Pancreas (tissue), 10 donors: ENCODE measurements at regions not wholly inside any gene's neighbourhood (a gene's known extent, or its start where the extent isn't known, plus 50 kb on each side); places are given as distances from the start of the nearest gene placed in this dataset.

Experiments used
- ATAC-seq, 4 donors: fragments of 200-7000 bp; cut with Tn5 transposase; one replicate each; pipeline versions ENCODE4 v1.8.0 to v1.9.1; 2020; ENCODE audit warnings: mild to moderate bottlenecking in 4 of 4, moderate library complexity in 4 of 4
- DNase-seq, 6 donors: peaks; one replicate each; pipeline ENCODE4 v3.0.0-alpha.2; 2020
- FAIRE-seq: peaks from 2 replicates; lab custom pipeline; 2012; peaks lifted over from hg19 to GRCh38; lab: Jason Lieb, UNC
- H3K27ac ChIP-seq, 4 donors: fragments of 200-600 bp; sonication (generic); 1 replicate in 3 of 4; 2 replicates in 1 of 4; pipeline versions ENCODE4 v1.5.0 to v1.8.0; 2020
- H3K27me3 ChIP-seq, 4 donors: fragments of 200-600 bp; one replicate each; pipeline ENCODE4 v1.8.0; 2021
- H3K36me3 ChIP-seq, 3 donors: fragments of 200-600 bp; sonication (generic) in 1 of 3; one replicate each; pipeline versions ENCODE4 v1.5.0 to v1.8.0; 2020 to 2021
- H3K4me1 ChIP-seq, 3 donors: fragments of 200-600 bp; one replicate each; pipeline ENCODE4 v1.8.0; 2021
- H3K4me3 ChIP-seq, 4 donors: fragments of 200-600 bp; sonication (generic) in 2 of 4; one replicate each; pipeline versions ENCODE4 v1.5.0 to v1.8.0; 2020 to 2021
- H3K9me3 ChIP-seq, 4 donors: fragments of 200-600 bp; one replicate each; pipeline ENCODE4 v1.8.0; 2021
- CTCF ChIP-seq, 4 donors: fragments of 200-600 bp; sonication (generic) in 3 of 4; IDR thresholded peaks; one replicate each; pipeline versions ENCODE4 v1.5.0 to v1.8.0; 2021; ENCODE audit warnings: antibody characterized with exemption in 4 of 4
- WGBS, 2 donors: extraction: QIAGEN DNeasy Blood & Tissue Kit; methylation state at CpG; one replicate each; pipeline ENCODE4 v1.1.7; 2013; 5-methylcytosine and 5-hydroxymethylcytosine counted together
- intact Hi-C, 3 donors: fragments of 100-400 bp; cut with DNase I; formaldehyde crosslinking; loops; one replicate each; pipeline versions ENCODE4 v1.11.1 to v1.14.2; 2022
- donor health status: healthy with polysubstance abuse.
- donor health status: DM: no; HTN: no; CAD: no; lungs with moderate emphysema.
- donor health status: DM: no; HTN: no; CAD: no.
- donor health status: control.
- donor health status: control.
- donor health status: Bipolar disorder and iron deficiency.
- donor health status: DM: yes; HTN: yes; CAD: no.
- donor health status: DM: no; HTN: no; CAD: no.
- donor health status: DM: no; HTN: no; CAD: no.
- donor health status: DM: yes; HTN: yes; CAD: no.

- Histone ChIP-seq H3K27me3 (no peaks in the 10 kb centered on the region), H3K4me1 (peaks cover 4 to 9% (median 4%) of the 10 kb centered on the region in 3 donors), H3K9me3 (no peaks in the 10 kb centered on the region), H3K36me3 (no peaks in the 10 kb centered on the region), H3K4me3 (no peak overlapping the region), H3K27ac (no peak overlapping the region)
- FAIRE-seq (no peak), DNase-seq (no peak), ATAC-seq (no peak)
- intact Hi-C loops, result no loop called here
- TF ChIP-seq CTCF (IDR thresholded peaks at IDR 0.05), result no peak
- 59 to 78% methylated on average over 1 of the region's 1 CpG for WGBS, 2 donors
These were observed 162.9 kb upstream of the FGGY start for GRCh38 chr1:59133997-59134396.

GRCh38 chr1:59135761-59136255, 161.1 kb upstream of the FGGY start:
- no peaks in the 10 kb centered on the region for H3K9me3 ChIP-seq
- no peak for ATAC-seq
- H3K4me3 ChIP-seq, result no peak overlapping the region
- no peak for DNase-seq
- H3K36me3 ChIP-seq, result no peaks in the 10 kb centered on the region
- 94 to 100% methylated on average over 1 of the region's 1 CpG for WGBS, 2 donors
- no peaks in the 10 kb centered on the region for H3K27me3 ChIP-seq
- intact Hi-C loops, result no loop called here
- no peak for FAIRE-seq
- no peak for TF ChIP-seq CTCF (IDR thresholded peaks at IDR 0.05)
- no peak overlapping the region for H3K27ac ChIP-seq
- H3K4me1 ChIP-seq, result peaks cover 4 to 9% (median 4%) of the 10 kb centered on the region in 3 donors

- H3K36me3 ChIP-seq, result no peaks in the 10 kb centered on the region
- FAIRE-seq (no peak), ATAC-seq (no peak), DNase-seq (no peak)
- intact Hi-C loops, result no loop called here
- WGBS, 2 donors, result 87 to 89% methylated on average over 8 of the region's 8 CpGs
- H3K27me3 ChIP-seq, result no peaks in the 10 kb centered on the region
- H3K27ac ChIP-seq, result no peak overlapping the region
- H3K9me3 ChIP-seq, result no peaks in the 10 kb centered on the region
- peaks cover 4 to 9% (median 4%) of the 10 kb centered on the region in 3 donors for H3K4me1 ChIP-seq
- H3K4me3 ChIP-seq, result no peak overlapping the region
- TF ChIP-seq CTCF (IDR thresholded peaks at IDR 0.05), result no peak
These were observed 160.2 kb upstream of the FGGY start for GRCh38 chr1:59136541-59137275.

DNA sequence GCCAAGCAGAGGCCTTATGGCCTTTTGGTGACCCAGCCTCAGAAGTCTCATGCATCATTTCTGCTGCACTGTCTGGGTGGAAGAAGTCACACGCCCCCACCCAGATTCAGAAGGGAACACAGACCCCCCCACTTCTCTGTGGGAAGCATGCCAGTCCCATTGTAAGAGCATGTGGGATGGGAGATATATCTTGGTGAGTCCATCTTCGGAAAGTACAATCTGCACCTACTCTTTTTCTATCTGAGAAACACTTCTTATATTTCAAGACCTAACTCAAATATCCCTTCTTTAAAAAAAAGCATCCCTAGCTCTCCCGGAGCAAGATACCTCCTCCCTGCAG, 159.6 kb upstream of the FGGY start:
- DNase-seq (no peak), FAIRE-seq (no peak), ATAC-seq (no peak)
- intact Hi-C loops, result no loop called here
- Histone ChIP-seq H3K9me3 (no peaks in the 10 kb centered on the region), H3K27ac (no peak overlapping the region), H3K27me3 (no peaks in the 10 kb centered on the region), H3K4me3 (no peak overlapping the region), H3K4me1 (peaks cover 1 to 7% (median 3%) of the 10 kb centered on the region in 3 donors), H3K36me3 (no peaks in the 10 kb centered on the region)
- TF ChIP-seq CTCF (IDR thresholded peaks at IDR 0.05), result no peak
- 84 to 86% methylated on average over 3 of the region's 3 CpGs for WGBS, 2 donors

GRCh38 chr1:59137968-59138367, 158.9 kb upstream of the FGGY start:
- Histone ChIP-seq H3K4me3 (no peak overlapping the region), H3K36me3 (no peaks in the 10 kb centered on the region), H3K27me3 (no peaks in the 10 kb centered on the region), H3K27ac (no peak overlapping the region), H3K9me3 (no peaks in the 10 kb centered on the region), H3K4me1 (peaks cover 0 to 3% (median 0%) of the 10 kb centered on the region in 3 donors)
- DNase-seq (no peak), FAIRE-seq (no peak), ATAC-seq (no peak)
- WGBS, 2 donors, result 77 to 97% methylated on average over 4 of the region's 4 CpGs
- intact Hi-C loops, result no loop called here
- no peak for TF ChIP-seq CTCF (IDR thresholded peaks at IDR 0.05)
